ENCODE measurements at regions not wholly inside any gene's neighbourhood (a gene's known extent, or its start where the extent isn't known, plus 50 kb on each side); places are given as distances from the start of the nearest gene placed in this dataset.
A peak's percentile ranks its signal among the peaks of the same experiment; 100 is the strongest.

DNA sequence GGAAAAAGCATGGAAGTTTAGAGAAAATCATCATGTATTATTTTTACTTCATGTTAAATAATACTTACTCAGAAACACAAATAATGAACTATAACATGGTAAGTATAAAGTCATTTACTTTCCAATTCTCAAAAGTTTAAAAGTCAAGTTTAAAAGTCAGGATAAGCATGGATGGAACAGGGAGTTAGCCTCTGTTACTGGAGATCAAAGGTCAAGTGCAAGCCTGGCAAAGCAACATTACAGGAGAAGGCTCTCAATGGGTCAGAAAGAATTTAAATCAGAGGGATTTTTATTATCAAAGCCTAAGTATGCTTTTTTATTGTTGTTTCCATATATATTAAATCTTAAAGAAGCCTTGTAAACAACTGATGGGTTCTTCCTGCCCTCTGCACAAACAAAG lies 505.4 kb downstream of the KCNA4 start:
- CTCF ChIA-PET: interaction anchor here (0.6 kb wide), 1 partner anchor 32 kb away, joined by 3 read pairs; no protein-coding TSS in a partner anchor
- no peaks in the 10 kb centered on the region for H3K4me1 Mint-ChIP-seq (ENCODE audit: insufficient read depth, unreplicated experiment)
- POLR2A ChIA-PET: no interaction called here
- H3K4me3 Mint-ChIP-seq (ENCODE audit: unreplicated experiment): no peak overlapping the region
- H3K36me3 Mint-ChIP-seq (ENCODE audit: insufficient read depth, unreplicated experiment): no peaks in the 10 kb centered on the region
- TF ChIP-seq, protein P1, sequence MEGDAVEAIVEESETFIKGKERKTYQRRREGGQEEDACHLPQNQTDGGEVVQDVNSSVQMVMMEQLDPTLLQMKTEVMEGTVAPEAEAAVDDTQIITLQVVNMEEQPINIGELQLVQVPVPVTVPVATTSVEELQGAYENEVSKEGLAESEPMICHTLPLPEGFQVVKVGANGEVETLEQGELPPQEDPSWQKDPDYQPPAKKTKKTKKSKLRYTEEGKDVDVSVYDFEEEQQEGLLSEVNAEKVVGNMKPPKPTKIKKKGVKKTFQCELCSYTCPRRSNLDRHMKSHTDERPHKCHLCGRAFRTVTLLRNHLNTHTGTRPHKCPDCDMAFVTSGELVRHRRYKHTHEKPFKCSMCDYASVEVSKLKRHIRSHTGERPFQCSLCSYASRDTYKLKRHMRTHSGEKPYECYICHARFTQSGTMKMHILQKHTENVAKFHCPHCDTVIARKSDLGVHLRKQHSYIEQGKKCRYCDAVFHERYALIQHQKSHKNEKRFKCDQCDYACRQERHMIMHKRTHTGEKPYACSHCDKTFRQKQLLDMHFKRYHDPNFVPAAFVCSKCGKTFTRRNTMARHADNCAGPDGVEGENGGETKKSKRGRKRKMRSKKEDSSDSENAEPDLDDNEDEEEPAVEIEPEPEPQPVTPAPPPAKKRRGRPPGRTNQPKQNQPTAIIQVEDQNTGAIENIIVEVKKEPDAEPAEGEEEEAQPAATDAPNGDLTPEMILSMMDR (IDR thresholded peaks at IDR 0.05; ENCODE audit: unreplicated experiment): no peak
- BruUV-seq (replicated peaks): no TSS peak
- intact Hi-C loops (cut with micrococcal nuclease): no loop called here
- no peaks in the 10 kb centered on the region for H3K27me3 Mint-ChIP-seq (ENCODE audit: insufficient read depth, unreplicated experiment)
- H3K9me3 Mint-ChIP-seq (ENCODE audit: unreplicated experiment): no peaks in the 10 kb centered on the region
- DNase-seq (ENCODE audit: unreplicated experiment): no peak
- no peak overlapping the region for H3K27ac Mint-ChIP-seq (ENCODE audit: low read depth, unreplicated experiment)

DNA sequence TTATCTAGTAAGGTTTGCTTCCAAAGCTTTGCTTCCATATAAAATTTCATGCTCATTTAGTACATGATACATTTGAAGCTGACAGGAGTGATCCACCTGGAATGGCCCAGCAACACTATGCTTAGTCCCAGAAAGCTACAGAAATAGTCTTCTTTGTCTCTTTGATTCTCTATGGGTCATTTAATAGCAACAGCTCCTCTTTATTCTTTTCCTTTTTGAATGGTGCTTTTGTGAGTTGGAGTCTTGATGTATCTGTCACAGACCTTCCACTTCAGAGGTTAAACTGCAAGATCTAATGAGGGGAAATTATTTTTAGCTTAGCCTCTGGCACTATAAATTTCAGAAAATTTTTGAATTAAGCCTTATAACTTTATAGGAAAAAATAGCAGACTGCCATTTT lies 509.5 kb downstream of the KCNA4 start:
- no peak overlapping the region for H3K4me3 Mint-ChIP-seq (ENCODE audit: unreplicated experiment)
- no peaks in the 10 kb centered on the region for H3K36me3 Mint-ChIP-seq (ENCODE audit: insufficient read depth, unreplicated experiment)
- intact Hi-C loops (cut with micrococcal nuclease): no loop called here
- no peaks in the 10 kb centered on the region for H3K27me3 Mint-ChIP-seq (ENCODE audit: insufficient read depth, unreplicated experiment)
- no peak overlapping the region for H3K27ac Mint-ChIP-seq (ENCODE audit: low read depth, unreplicated experiment)
- no TSS peak for BruUV-seq (replicated peaks)
- TF ChIP-seq, protein P1 (IDR thresholded peaks at IDR 0.05; ENCODE audit: unreplicated experiment): no peak
- ChIA-PET CTCF (interaction anchor here (0.8 kb wide), 1 partner anchor 371 kb away, joined by 3 read pairs; no protein-coding TSS in a partner anchor), POLR2A (interaction anchor here (1.8 kb wide), 1 partner anchor 12 kb away, joined by 10 read pairs; no protein-coding TSS in a partner anchor)
- DNase-seq (ENCODE audit: unreplicated experiment): no peak
- no peaks in the 10 kb centered on the region for H3K4me1 Mint-ChIP-seq (ENCODE audit: insufficient read depth, unreplicated experiment)
- no peaks in the 10 kb centered on the region for H3K9me3 Mint-ChIP-seq (ENCODE audit: unreplicated experiment)

DNA sequence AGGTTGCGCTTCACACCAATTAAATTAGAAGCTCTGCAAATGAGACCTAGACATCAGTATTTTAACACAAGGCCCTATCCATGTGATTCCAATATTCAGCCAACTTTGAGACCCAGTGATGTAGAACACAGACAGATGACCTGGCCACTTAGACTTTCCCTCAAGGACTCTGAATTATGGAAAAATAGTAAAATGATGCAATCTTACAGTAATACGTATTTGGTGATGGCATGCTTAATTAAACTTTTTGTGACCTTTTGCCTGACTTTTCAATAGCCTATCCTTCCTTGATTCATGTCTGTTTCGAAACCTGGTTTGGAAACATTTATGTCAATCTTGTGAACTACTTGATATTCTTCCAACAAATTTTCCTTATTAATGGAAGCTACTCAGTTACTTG lies 521.2 kb downstream of the KCNA4 start:
- no peak overlapping the region for H3K4me3 Mint-ChIP-seq (ENCODE audit: unreplicated experiment)
- H3K9me3 Mint-ChIP-seq (ENCODE audit: unreplicated experiment): peaks cover 8% of the 10 kb centered on the region
- ChIA-PET CTCF (interaction anchor here (0.7 to 1.5 kb wide), 2 partner anchors 22 to 47 kb away, joined by 3 to 4 read pairs; no protein-coding TSS in a partner anchor), POLR2A (interaction anchor here (2.7 kb wide), 1 partner anchor 11 kb away, joined by 10 read pairs; no protein-coding TSS in a partner anchor)
- H3K36me3 Mint-ChIP-seq (ENCODE audit: insufficient read depth, unreplicated experiment): no peaks in the 10 kb centered on the region
- intact Hi-C loops (cut with micrococcal nuclease): no loop called here
- no TSS peak for BruUV-seq (replicated peaks)
- H3K4me1 Mint-ChIP-seq (ENCODE audit: insufficient read depth, unreplicated experiment): peaks cover 5% of the 10 kb centered on the region
- peak; percentile 15 for DNase-seq (ENCODE audit: unreplicated experiment)
- TF ChIP-seq, protein P1 (IDR thresholded peaks at IDR 0.05; ENCODE audit: unreplicated experiment): no peak
- no peak overlapping the region for H3K27ac Mint-ChIP-seq (ENCODE audit: low read depth, unreplicated experiment)
- H3K27me3 Mint-ChIP-seq (ENCODE audit: insufficient read depth, unreplicated experiment): no peaks in the 10 kb centered on the region

DNA sequence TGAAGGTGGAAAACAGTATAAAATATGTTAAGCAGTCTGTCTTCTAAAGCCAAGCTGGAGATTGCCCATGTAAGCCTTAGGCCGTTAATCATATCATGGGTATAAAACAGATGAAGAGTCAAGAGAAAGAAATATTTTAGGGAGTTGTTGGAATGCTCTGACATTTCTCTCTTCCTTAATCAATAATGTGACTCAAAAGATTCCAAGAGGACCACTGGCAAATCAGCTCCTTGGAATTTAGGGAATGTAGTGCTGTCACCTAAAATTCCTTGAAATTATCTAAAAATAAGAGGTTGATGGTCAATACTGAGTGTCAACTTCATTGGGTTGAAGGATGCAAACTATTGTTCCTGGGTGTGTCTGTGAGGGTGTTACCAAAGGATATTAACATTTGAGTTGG lies 525.9 kb downstream of the KCNA4 start:
- intact Hi-C loops (cut with micrococcal nuclease): no loop called here
- ChIA-PET CTCF (interaction anchor here (0.6 kb wide), 1 partner anchor 1424 kb away, joined by 3 read pairs; no protein-coding TSS in a partner anchor), POLR2A (no interaction called here)
- H3K27ac Mint-ChIP-seq (ENCODE audit: low read depth, unreplicated experiment): no peak overlapping the region
- H3K9me3 Mint-ChIP-seq (ENCODE audit: unreplicated experiment): no peaks in the 10 kb centered on the region
- no peaks in the 10 kb centered on the region for H3K4me1 Mint-ChIP-seq (ENCODE audit: insufficient read depth, unreplicated experiment)
- H3K4me3 Mint-ChIP-seq (ENCODE audit: unreplicated experiment): no peak overlapping the region
- no peaks in the 10 kb centered on the region for H3K27me3 Mint-ChIP-seq (ENCODE audit: insufficient read depth, unreplicated experiment)
- no peaks in the 10 kb centered on the region for H3K36me3 Mint-ChIP-seq (ENCODE audit: insufficient read depth, unreplicated experiment)
- no peak for DNase-seq (ENCODE audit: unreplicated experiment)
- no TSS peak for BruUV-seq (replicated peaks)
- TF ChIP-seq, protein P1 (IDR thresholded peaks at IDR 0.05; ENCODE audit: unreplicated experiment): no peak
